ENCODE measurements at regions not wholly inside any gene's neighbourhood (a gene's known extent, or its start where the extent isn't known, plus 50 kb on each side); places are given as distances from the start of the nearest gene placed in this dataset.
"Not testable (repeated sequence)": the region's sequence is repeated elsewhere in the genome, so short reads cannot be mapped to it uniquely, and the experiment has no call there.

- DNase-seq, result no peak
These were observed 57.6 kb downstream of the CCDC59 start for GRCh38 chr12:82300611-82301010.

DNA sequence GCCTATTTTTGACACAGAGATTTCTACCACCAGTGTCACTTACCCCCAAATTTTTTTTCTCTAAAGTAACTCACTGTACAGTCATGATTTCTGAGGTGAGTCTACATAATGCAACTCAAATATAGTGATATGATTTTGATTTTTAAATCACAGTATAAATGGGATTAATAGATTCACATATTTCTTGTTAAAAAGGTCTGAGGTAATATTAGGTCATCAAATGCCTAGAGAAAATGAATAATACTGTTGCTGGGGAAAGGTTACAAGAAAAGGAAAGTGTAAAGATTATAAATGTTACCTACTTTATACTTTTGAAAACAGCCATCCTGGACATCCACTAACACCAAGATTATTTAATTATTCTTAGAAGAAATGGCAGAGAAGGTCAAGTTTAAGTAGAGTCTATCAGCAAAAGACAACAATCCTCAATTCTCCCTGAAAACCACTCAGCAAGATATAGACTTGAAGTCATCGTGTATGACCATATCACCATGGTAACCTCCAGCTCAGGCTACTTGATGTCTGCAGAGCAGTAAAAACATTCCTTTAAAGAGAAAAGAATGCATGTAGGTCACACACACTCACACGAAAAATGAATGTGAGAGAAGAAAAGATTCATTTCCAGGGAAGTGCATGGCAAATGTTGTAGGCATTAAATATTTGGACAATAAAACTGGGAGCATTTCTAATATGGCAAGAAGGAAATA, 58.7 kb downstream of the CCDC59 start:
- no peak for DNase-seq

GRCh38 chr12:82290415-82290814, 67.8 kb downstream of the CCDC59 start:
- DNase-seq, result no peak

DNA sequence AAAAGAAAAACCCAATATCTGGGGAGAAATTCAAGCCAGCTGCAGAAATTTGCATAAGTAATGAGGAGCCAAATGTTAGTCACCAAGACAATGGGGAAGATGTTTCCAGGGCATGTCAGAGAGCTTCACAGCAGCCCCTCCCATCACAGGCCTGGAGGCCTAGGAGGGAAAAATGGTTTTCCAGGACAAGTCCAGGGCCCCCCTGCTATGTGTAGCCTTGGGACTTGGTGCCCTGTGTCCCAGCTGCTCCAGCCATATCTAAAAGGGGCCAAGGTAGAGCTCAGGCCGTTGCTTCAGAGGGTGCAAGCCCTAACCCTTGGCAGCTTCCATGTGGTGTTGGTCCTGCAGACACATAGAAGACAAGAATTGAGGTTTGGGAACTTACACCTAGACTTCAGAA, 76.9 kb downstream of the CCDC59 start:
- not testable (repeated sequence) for DNase-seq

DNA sequence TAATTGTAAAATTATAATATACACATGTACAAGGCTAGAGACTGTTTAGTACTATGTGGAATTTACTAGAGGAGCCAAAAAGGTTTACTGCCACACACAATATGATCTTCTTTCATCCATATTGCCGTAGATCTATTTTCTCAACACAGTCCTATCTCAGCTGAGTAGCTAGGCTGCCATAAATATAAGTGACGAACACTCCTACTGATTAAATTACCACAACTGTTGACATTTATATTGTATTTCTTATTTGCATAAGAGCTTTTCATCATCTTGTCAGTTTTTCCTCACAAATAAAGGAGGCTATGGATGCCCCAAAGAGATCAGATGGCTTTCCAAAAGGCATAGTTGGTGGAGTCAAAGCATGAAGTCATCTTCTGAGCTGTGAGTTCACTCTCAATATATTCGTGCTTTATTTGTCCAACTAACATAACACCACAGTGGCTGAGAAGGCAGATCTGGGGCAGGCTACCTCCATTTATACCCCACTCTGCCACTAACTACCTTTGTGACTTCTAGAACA, 78.6 kb downstream of the CCDC59 start:
- no peak for DNase-seq

- DNase-seq, result no peak
These were observed 80.6 kb downstream of the CCDC59 start for GRCh38 chr12:82277582-82277981.

DNA sequence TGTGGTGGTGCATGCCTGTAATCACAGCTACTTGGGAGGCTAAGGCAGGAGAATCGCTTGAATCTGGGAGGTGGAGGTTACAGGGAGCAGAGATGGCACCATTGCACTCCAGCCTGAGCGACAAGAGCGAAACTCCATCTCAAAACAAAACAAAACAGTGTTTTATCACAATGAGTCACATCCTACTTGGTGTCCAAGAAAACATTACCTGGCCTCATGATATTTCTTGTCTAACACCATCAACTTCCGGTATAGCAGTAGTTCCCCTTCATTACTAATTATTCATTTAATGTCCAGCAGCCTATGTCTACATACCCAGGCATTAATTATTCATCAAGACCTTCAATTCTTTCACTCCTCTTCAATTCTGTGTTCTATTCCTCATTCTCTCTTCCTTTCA, 115.5 kb downstream of the CCDC59 start:
- no peak for DNase-seq

DNA sequence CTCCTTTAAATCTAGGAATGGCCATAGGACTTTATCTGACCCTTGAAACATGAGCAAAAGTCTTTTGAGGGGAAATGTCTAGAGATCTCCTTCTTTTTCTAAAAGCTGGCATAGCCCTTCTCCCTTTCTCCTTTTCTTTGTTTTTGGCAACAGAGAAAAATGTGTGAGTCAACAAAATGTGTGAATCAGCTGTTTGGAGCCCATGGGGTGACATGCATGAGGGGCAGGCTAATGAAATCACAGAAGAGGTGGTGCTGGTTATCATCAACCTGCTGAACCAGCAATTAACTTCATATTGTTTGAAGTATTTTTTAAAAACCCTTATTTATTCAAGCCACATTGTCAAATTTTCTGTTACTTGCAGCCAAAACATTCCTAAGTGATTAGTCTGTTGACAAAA, 132.3 kb downstream of the CCDC59 start:
- DNase-seq, result no peak

GRCh38 chr12:82223426-82223825, 134.8 kb downstream of the CCDC59 start:
- DNase-seq, result no peak

DNA sequence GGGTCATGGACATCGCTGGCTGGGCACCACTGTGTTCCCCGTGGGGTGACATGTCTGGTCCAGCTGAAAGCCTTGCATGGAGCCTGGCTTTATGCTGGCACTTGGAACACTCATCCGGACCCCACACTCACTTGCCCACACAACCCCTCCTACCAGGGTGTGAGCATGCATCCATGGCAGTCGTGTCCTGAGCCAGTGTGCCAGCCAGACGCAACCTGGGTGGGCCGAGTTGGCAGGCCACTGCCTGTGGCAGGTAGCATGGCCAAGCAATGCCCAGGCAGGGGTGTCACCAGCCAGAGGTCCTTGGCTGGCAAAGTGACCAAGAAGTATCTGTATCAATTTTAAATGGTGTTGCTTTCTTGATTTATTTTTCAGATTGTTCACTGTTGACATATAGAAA, 141.7 kb downstream of the CCDC59 start:
- DNase-seq, result no peak

DNA sequence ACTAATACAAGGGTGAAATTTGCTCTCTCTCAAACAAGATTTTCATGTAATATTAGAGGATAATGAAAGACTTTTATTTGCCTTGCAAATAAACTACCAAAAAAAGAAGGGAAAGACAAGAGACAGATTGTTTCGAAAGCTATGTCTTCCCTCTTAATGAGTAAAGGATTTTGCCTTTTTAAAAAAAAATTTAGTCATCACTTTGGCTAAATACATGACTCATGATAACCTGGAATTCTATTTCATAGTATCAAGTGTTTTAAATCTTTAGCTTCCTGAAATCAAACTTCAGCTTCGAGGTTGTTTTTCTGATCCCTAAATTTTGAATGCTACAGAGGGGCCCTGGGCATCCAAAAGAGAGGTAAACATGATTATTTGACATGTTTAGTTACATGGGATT, 144.4 kb downstream of the CCDC59 start:
- DNase-seq, result no peak

- no peak for DNase-seq
These were observed 147.3 kb downstream of the CCDC59 start for GRCh38 chr12:82210882-82211281.

DNA sequence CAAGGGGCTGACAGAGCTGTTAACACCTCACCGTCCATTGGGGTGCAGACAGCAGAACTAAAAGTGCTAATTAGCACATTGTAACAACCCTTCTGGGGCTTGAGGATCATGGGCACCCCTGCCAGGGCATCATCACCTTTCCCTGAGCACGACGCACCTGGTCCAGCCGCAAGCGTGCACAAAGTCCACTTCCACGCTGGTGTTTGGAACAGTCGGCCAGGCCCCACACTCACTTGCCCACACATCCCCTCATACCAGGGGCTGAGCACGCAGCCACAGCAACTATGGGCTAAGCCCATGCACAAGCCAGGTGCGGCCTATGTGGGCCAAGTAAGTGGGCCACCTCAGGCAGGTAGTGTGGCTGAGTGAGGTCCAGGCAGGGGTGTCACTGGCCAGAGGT, 148.7 kb downstream of the CCDC59 start:
- no peak for DNase-seq

DNA sequence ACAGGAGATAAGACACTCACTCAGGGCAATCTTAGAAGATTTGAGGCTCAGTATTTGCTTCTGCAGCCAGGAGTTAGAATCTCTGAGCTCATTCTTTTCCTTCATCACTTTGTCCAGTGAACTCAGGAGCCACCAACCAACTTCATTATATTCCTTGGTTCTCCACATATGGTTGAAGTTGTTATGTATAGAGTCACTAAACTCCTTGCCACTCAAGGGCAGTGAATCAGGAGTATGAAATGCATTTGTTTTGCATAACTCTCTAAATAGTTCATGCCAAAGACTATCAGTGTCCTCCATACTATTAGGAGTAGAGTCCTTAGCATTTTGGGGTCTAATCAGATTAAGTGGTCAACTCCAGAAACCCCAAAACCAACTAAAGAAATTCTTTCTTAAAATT, 150.6 kb downstream of the CCDC59 start:
- no peak for DNase-seq

- DNase-seq, result no peak
These were observed 155.1 kb downstream of the CCDC59 start for GRCh38 chr12:82203086-82203485.

- no peak for DNase-seq
These were observed 170.6 kb downstream of the CCDC59 start for GRCh38 chr12:82187595-82187994.

GRCh38 chr12:82187011-82187410, 171.2 kb downstream of the CCDC59 start:
- no peak for DNase-seq

- no peak for DNase-seq
These were observed 171.9 kb downstream of the CCDC59 start for GRCh38 chr12:82186282-82186681.

DNA sequence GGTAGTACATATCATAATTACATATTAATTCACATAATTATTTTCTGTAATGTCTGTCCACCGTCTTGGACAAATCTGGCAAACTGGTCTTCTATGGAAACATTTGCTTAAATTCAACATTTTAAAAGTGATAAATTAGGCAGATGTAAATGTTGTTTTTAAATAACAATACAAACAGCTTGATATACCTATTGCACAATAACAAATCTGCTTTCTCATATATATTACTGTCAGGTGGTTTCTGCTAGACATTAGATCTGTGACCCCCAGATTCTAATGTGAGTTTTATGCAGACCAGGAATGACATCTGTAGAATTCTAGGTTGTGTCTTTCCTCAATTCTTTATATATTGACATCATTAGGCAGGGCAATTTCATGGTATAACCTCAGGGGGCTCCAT, 173.3 kb downstream of the CCDC59 start:
- DNase-seq, result no peak

DNA sequence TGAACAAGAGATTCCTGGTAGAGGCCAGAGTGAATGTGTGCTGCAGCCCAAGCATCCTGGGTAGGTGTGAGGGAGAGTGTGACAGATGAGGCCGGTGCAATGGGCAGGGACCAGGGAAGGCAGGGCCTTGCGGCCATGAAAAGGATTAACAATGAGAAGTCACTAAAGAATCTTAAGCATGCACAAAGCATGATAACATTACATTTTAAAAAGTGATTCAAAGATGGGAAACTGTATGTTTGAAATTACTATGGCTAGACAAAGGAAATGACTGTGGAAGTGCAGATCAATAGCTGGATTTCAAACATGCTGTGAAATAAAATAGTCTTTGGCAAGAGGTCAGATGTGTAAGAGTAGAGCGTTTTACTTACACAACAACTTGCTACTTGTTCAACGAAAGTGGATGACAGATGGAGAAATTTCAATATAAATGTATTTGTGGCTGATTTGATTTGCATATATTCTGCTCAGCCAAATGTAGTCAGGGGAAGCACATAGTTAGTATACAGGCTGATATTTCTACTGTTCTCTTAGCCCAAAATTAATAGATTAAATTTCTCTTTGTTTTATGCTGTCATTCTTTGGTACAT, 175.5 kb downstream of the CCDC59 start:
- no peak for DNase-seq

DNA sequence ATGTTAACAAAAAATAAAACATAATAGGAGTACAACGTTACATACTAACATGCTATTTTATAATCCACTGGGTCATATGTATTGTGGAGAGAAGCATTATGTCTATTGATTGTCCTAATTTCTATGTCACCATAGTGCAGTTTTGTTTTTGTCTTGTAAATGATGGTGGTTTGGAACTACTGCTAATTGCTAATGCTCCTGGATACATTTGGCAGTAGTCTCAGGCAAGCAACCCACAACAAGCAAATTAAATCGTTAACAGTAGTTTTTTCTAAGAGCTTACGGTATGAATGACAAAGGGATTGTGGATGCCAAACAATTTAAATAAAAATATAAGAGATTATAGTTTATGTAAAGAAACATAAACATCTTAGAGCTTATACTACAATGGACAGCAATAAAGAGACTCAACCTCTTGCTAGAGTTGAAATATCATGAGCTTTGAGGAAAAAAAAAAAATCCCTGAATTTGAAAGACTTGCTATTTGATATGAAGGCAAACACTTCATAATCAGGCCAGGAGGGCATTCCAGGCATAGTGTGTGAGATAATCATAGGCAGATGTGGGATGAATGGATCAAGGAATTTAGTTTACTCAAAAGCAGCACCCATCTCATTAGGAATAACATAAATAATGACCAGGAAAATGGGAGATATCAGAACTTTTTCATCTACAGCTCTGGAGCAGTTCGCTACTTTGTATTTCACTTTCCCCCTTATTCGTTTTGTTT, 181.3 kb downstream of the CCDC59 start:
- DNase-seq, result no peak

DNA sequence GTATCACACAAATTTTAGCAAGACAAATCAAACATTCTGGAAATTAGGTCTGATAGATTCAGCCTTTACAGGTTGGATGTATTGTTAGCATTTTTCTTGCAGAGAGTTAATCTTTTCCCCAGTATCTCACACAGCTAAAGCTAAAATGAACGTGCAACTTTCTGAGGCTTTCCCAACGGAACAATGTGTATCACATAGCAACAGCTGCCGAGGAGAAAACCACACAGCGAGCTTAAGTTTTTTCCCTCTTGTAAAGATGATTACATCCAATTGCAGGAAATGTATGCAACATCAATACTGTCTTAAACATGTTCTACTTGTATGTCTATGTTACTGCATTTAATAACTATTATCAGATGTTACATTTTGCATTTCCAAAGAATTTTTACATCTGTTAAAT, 182.2 kb downstream of the CCDC59 start:
- no peak for DNase-seq

- no peak for DNase-seq
These were observed 183.3 kb downstream of the CCDC59 start for GRCh38 chr12:82174936-82175335.

DNA sequence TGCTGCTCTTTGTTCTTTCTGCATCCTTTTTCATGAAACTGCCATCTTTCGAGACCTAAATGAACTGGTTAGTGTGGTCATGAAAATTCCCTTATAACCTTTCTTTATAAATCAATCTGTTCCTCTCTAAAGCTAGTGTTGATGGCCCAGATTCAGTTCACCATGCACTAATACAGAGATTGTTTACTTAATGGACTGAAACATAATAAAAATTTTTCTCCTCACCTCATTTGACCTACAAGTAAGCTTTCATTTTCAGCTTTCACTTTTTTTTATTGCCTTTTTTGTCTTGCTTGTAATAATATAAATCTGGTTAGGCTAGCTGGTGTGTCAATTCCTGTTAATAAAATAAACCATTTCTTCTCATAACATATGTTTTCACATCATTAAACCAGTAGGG, 183.8 kb downstream of the CCDC59 start:
- DNase-seq, result no peak

All from stimulated activated CD4-positive, alpha-beta T cell treated with anti-CD3 and anti-CD28 coated beads, Interleukin-4, amount 100 ng/mL, for 1 hour (primary cell).